ENCODE measurements at regions not wholly inside any gene's neighbourhood (a gene's known extent, or its start where the extent isn't known, plus 50 kb on each side); places are given as distances from the start of the nearest gene placed in this dataset.
A peak's percentile ranks its signal among the peaks of the same experiment; 100 is the strongest.

- DNase-seq = no peak
These were observed 114.4 kb upstream of the PARP11 start for GRCh38 chr12:3987571-3987970.

- no peak for DNase-seq
These were observed 107.5 kb upstream of the PARP11 start for GRCh38 chr12:3980504-3981272.

GRCh38 chr12:3977621-3978020 lies 104.4 kb upstream of the PARP11 start:
- DNase-seq = no peak

- DNase-seq = no peak
These were observed 103.2 kb upstream of the PARP11 start for GRCh38 chr12:3976351-3976938.

- no peak for DNase-seq
These were observed 102.5 kb upstream of the PARP11 start for GRCh38 chr12:3975652-3976051.

- DNase-seq = no peak
These were observed 101.7 kb upstream of the PARP11 start for GRCh38 chr12:3974883-3975282.

GRCh38 chr12:3973973-3974644 lies 100.9 kb upstream of the PARP11 start:
- no peak for DNase-seq

- no peak for DNase-seq
These were observed 100.2 kb upstream of the PARP11 start for GRCh38 chr12:3973269-3973884.

- DNase-seq = no peak
These were observed 99.4 kb upstream of the PARP11 start for GRCh38 chr12:3972576-3972975.

GRCh38 chr12:3968523-3968922 lies 95.3 kb upstream of the PARP11 start:
- DNase-seq = no peak

GRCh38 chr12:3967556-3968160 lies 94.5 kb upstream of the PARP11 start:
- no peak for DNase-seq

GRCh38 chr12:3966376-3966775 lies 93.2 kb upstream of the PARP11 start:
- no peak for DNase-seq

- no peak for DNase-seq
These were observed 91.8 kb upstream of the PARP11 start for GRCh38 chr12:3965046-3965445.

- peak; percentile 51 for DNase-seq
These were observed 91.2 kb upstream of the PARP11 start for GRCh38 chr12:3964439-3964838.

GRCh38 chr12:3962631-3963483 lies 89.7 kb upstream of the PARP11 start:
- DNase-seq = peak; percentile 39

- no peak for DNase-seq
These were observed 88.4 kb upstream of the PARP11 start for GRCh38 chr12:3961591-3961990.

- no peak for DNase-seq
These were observed 86.8 kb upstream of the PARP11 start for GRCh38 chr12:3959799-3960560.

GRCh38 chr12:3958534-3958933 lies 85.3 kb upstream of the PARP11 start:
- no peak for DNase-seq

- DNase-seq = no peak
These were observed 78.4 kb upstream of the PARP11 start for GRCh38 chr12:3951380-3952135.

GRCh38 chr12:3950714-3951320 lies 77.6 kb upstream of the PARP11 start:
- no peak for DNase-seq
